DOHH2 (cell line): ENCODE measurements at regions not wholly inside any gene's neighbourhood (a gene's known extent, or its start where the extent isn't known, plus 50 kb on each side); places are given as distances from the start of the nearest gene placed in this dataset.

Experiments
- EZH2phosphoT487 ChIP-seq: fragments of 200-600 bp; sonication (generic); IDR thresholded peaks from 2 replicates; pipeline ENCODE4 v1.6.1; 2017; ENCODE audit warnings: borderline replicate concordance, mild to moderate bottlenecking, antibody characterized with exemption, low read length, moderate library complexity, mixed read lengths
- TF ChIP-seq, protein P1 (sequence below): fragments of 200-600 bp; sonication (generic); IDR thresholded peaks from one replicate; pipeline ENCODE4 v1.5.1; 2014; ENCODE audit warnings: antibody characterized with exemption, mild to moderate bottlenecking, low read depth, low read length; ENCODE audit not compliant: poor library complexity, severe bottlenecking

GRCh38 chr4:11866391-11866790, 437.7 kb upstream of the HS3ST1 start:
- TF ChIP-seq, protein P1, sequence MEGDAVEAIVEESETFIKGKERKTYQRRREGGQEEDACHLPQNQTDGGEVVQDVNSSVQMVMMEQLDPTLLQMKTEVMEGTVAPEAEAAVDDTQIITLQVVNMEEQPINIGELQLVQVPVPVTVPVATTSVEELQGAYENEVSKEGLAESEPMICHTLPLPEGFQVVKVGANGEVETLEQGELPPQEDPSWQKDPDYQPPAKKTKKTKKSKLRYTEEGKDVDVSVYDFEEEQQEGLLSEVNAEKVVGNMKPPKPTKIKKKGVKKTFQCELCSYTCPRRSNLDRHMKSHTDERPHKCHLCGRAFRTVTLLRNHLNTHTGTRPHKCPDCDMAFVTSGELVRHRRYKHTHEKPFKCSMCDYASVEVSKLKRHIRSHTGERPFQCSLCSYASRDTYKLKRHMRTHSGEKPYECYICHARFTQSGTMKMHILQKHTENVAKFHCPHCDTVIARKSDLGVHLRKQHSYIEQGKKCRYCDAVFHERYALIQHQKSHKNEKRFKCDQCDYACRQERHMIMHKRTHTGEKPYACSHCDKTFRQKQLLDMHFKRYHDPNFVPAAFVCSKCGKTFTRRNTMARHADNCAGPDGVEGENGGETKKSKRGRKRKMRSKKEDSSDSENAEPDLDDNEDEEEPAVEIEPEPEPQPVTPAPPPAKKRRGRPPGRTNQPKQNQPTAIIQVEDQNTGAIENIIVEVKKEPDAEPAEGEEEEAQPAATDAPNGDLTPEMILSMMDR = no peak
- TF ChIP-seq EZH2phosphoT487 = no peak
